Activated T-helper 1 cell treated with anti-CD3 and anti-CD28 coated beads, Interleukin-12 subunit alpha, Interleukin-12 subunit beta, Interleukin-2, Interleukin-4 antibody, amounts not matched to agents 30 ng/mL and 10 ng/mL and 1 ng/mL, durations not matched to agents 14 hours and 24 hours and 36 hours (primary cell): ENCODE measurements at regions not wholly inside any gene's neighbourhood (a gene's known extent, or its start where the extent isn't known, plus 50 kb on each side); places are given as distances from the start of the nearest gene placed in this dataset.

Source experiments
- DNase-seq: peaks from one replicate; pipeline ENCODE4 v3.0.0; 2021; ENCODE audit warnings: low spot score
- H3K27ac Mint-ChIP-seq: one replicate; pipeline ENCODE4 v1.8.0; 2021; ENCODE audit warnings: mild to moderate bottlenecking, mixed read lengths
- H3K27me3 Mint-ChIP-seq: one replicate; pipeline ENCODE4 v1.8.0; 2022; ENCODE audit warnings: mild to moderate bottlenecking, moderate library complexity, mixed read lengths; ENCODE audit not compliant: insufficient read depth
- H3K36me3 Mint-ChIP-seq: one replicate; pipeline ENCODE4 v1.8.0; 2021; ENCODE audit warnings: low read depth, mixed read lengths
- H3K4me1 Mint-ChIP-seq: one replicate; pipeline ENCODE4 v1.8.0; 2021; ENCODE audit warnings: low read depth, mixed read lengths
- H3K4me3 Mint-ChIP-seq: one replicate; pipeline ENCODE4 v1.8.0; 2021; ENCODE audit warnings: mild to moderate bottlenecking, moderate library complexity, mixed read lengths
- H3K9me3 Mint-ChIP-seq: one replicate; pipeline ENCODE4 v1.8.0; 2021; ENCODE audit warnings: mixed read lengths
- intact Hi-C: fragments of 100-400 bp; cut with micrococcal nuclease; formaldehyde crosslinking; loops from one replicate; pipeline ENCODE4 v1.15.1; 2024

DNA sequence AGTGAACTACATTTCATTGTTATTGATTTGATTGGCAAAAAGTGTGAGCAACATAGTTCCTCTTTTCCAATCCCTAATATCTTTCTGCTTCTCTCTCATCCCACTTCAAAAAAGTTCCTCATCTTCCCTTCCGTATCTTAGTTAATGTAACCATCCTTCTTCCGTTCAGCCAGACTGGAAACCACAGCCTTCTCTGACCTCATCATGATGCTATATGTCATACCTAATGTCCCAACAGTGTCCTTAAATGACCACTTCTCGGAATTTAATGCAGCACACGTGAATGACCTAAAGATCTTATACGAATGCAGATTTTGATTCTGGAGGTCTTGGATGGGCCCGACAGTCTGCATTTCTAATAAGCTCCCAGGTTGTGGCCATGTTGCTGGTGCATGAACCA lies 320.3 kb upstream of the SATB1 start:
- Mint-ChIP-seq H3K4me1 (peaks cover 81% of the 10 kb centered on the region), H3K36me3 (peaks cover 8% of the 10 kb centered on the region), H3K9me3 (peaks cover 7% of the 10 kb centered on the region), H3K4me3 (peak overlapping the region; percentile 30), H3K27ac (peak overlapping the region; percentile 84), H3K27me3 (no peaks in the 10 kb centered on the region)
- intact Hi-C loops = loop anchor here (10.0 kb wide), 1 partner anchor 1439 kb away; the partner anchor contains the start of gene SGO1
- no peak for DNase-seq

DNA sequence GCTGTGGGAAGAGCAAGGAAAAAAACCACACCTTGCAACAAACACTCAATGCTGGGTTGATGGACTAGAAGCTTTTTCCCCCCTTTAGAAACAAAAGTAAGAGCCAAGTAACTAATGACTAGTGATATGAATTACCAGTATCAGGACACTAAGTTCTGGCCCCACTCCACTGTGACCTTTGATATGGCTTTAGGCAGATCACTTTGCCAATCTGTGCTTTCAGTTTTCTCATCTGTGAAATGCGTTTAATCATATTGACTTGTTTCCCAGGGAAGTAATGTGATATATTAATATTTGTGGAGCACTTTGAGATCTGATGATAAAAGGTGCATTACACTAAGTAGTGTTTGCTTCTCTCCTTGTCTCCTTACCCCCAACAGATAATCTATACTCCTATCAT lies 319.3 kb upstream of the SATB1 start:
- Mint-ChIP-seq H3K36me3 (peaks cover 6% of the 10 kb centered on the region), H3K27me3 (no peaks in the 10 kb centered on the region), H3K27ac (peak overlapping the region; percentile 84), H3K9me3 (peaks cover 7% of the 10 kb centered on the region), H3K4me3 (peak overlapping the region; percentile 30), H3K4me1 (peaks cover 84% of the 10 kb centered on the region)
- DNase-seq = no peak
- intact Hi-C loops = loop anchor here (1.0 to 10.0 kb wide), 4 partner anchors 8 to 1440 kb away; partner anchors contain the start of genes EFHB and SGO1

DNA sequence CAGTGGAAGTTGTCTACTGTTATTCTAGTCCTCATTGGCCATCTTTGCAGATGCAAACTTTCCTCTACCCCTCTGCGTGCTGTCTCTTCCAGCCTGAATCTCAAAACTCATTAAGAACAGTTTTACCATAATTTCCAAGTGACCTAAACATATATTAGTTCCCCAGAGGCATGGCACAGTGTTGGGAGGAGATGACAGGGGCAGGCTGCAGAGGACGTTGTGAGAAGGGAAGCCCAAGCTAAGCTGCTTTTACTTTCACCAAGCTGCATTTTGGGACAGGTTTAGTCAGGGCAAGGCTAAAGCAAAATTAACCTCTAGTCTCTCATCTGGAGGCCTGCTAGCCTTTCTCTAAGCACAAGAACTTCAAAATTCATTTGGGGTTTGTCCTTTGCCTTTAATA lies 318.6 kb upstream of the SATB1 start:
- Mint-ChIP-seq H3K9me3 (peaks cover 7% of the 10 kb centered on the region), H3K4me1 (peaks cover 84% of the 10 kb centered on the region), H3K36me3 (peaks cover 5% of the 10 kb centered on the region), H3K4me3 (peak overlapping the region; percentile 72), H3K27ac (peak overlapping the region; percentile 84), H3K27me3 (no peaks in the 10 kb centered on the region)
- DNase-seq = peak; percentile 30
- intact Hi-C loops = loop anchor here (1.0 to 10.0 kb wide), 4 partner anchors 9 to 1441 kb away; partner anchors contain the start of genes EFHB and SGO1

DNA sequence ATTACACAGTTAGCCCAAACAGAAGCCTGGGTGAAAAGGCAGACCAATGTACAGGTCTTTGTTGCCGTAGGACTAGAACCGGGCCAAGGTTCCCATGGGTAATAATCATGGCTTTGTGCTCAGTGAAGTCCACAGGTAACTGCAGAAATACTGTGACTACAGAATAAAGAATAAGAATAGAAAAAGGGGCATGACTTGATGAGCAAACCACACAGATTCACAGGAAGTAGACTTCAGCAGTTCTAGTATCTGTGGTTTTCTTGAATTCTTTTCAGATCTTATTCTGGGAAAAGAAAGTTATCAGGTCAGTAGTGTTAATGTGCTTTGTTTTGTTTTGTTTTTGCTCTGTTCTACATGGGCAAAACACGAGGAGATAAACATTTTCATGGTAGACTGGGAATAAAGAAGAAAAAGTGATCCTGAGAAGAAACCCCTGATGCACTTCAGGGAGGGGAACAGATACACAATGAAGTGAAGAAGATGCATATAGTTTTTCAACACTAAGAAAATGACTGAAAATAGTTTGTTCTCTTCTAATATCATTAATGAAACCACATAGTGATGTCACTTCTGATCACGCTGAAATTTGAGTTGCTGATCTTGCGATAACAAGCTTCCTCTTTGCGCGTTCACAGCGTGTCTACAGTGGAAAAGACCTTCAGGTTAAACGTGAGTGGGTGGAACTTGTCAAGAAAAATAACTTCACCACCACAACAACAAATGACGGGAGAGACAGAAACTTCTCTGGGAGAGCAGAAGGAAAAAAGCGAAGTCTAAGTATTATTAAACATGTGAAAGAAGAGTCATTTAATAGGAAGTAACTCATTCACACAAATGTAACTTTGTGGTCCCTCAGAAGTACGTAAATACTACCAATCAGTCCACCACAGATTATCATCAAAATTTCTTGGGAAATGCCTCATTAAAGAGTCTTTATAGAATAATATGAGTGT lies 315.8 kb upstream of the SATB1 start:
- H3K27me3 Mint-ChIP-seq = no peaks in the 10 kb centered on the region
- H3K4me3 Mint-ChIP-seq = peak overlapping the region; percentile 50
- intact Hi-C loops = loop anchor here (1.0 to 10.0 kb wide), 10 partner anchors 17 to 1444 kb away; partner anchors contain the start of genes EFHB and SGO1
- peaks cover 13% of the 10 kb centered on the region for H3K9me3 Mint-ChIP-seq
- peaks cover 6% of the 10 kb centered on the region for H3K36me3 Mint-ChIP-seq
- DNase-seq = peak; percentile 62
- H3K27ac Mint-ChIP-seq = peak overlapping the region; percentile 90
- peaks cover 92% of the 10 kb centered on the region for H3K4me1 Mint-ChIP-seq

DNA sequence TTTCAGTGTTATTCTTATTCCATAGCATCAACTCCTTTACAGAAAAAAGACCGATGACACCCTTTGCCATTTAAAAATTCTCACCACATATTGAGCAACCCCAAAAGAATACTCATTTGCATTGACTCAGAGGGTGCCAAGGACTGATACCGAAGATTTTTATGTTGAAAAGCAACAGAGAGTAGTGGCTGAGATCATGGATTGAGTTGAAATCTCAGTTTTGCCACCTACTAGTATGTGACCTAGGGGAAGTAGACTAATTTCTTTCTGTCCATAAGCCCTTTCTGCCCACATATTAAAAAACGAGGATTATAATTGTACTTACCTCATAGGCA lies 313.9 kb upstream of the SATB1 start:
- H3K36me3 Mint-ChIP-seq = peaks cover 14% of the 10 kb centered on the region
- peaks cover 85% of the 10 kb centered on the region for H3K4me1 Mint-ChIP-seq
- peak overlapping the region; percentile 40 for H3K4me3 Mint-ChIP-seq
- intact Hi-C loops = loop anchor here (1.0 kb wide), 3 partner anchors 14 to 316 kb away; no protein-coding TSS in a partner anchor
- H3K27ac Mint-ChIP-seq = peak overlapping the region; percentile 90
- no peak for DNase-seq
- no peaks in the 10 kb centered on the region for H3K27me3 Mint-ChIP-seq
- peaks cover 28% of the 10 kb centered on the region for H3K9me3 Mint-ChIP-seq

DNA sequence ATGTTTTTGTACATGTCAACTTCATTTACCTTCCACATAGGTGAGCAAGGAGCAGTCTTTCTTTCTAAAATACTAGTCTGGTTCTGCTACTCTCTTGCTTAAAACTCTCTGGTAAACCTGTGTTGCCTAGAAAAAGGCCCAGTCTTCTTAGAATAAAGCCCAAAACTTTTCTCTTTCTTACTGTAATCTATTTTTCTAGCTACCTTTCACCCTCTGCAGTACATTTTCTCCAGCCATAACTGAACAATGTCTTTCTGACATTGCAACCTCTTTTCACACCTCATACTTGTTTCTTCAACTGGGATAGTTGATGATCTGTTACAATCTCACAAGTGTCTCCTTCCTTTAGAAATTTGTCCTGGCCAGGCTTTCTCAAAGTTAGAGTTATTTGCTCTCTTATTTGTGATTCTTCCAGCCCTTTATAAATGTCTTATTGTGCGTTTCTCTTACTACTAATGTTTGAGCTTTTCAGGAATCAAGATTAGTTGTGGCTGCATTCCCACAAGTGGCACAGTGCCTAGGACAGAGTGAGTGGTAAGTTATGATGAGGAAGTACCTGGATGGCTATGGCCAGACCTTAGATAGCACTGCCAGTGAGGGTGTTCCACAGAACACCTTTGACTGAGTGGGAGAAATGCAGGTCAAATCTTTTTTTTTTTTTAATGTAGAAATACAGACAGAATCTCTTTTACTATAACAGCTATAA lies 313.4 kb upstream of the SATB1 start:
- Mint-ChIP-seq H3K9me3 (peaks cover 28% of the 10 kb centered on the region), H3K36me3 (peaks cover 14% of the 10 kb centered on the region), H3K4me3 (peak overlapping the region; percentile 40), H3K4me1 (peaks cover 80% of the 10 kb centered on the region), H3K27me3 (no peaks in the 10 kb centered on the region), H3K27ac (peak overlapping the region; percentile 90)
- no peak for DNase-seq
- intact Hi-C loops = loop anchor here (1.0 kb wide), 3 partner anchors 13 to 315 kb away; no protein-coding TSS in a partner anchor

DNA sequence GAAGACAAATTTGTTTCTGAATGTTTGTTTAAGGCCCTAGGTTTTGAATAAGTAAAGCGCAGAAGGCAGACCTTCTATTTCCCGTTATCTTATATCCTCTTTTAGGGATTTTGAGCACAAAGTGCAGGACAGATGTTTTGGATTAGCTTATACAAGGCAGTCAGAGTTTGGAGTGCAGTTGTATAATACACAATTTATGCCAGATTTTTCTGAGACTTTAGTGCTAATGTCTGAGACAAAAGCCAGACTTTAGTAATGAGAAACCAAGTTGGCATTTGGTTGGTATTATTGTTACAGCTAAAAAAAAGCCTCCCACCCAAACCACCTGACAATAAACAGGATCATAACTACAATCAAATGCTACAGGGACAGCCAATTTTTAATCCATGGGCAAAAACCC lies 309.9 kb upstream of the SATB1 start:
- DNase-seq = no peak
- H3K9me3 Mint-ChIP-seq = peaks cover 28% of the 10 kb centered on the region
- no peak overlapping the region for H3K4me3 Mint-ChIP-seq
- H3K4me1 Mint-ChIP-seq = peaks cover 67% of the 10 kb centered on the region
- intact Hi-C loops = no loop called here
- peaks cover 20% of the 10 kb centered on the region for H3K36me3 Mint-ChIP-seq
- no peak overlapping the region for H3K27ac Mint-ChIP-seq
- H3K27me3 Mint-ChIP-seq = no peaks in the 10 kb centered on the region

DNA sequence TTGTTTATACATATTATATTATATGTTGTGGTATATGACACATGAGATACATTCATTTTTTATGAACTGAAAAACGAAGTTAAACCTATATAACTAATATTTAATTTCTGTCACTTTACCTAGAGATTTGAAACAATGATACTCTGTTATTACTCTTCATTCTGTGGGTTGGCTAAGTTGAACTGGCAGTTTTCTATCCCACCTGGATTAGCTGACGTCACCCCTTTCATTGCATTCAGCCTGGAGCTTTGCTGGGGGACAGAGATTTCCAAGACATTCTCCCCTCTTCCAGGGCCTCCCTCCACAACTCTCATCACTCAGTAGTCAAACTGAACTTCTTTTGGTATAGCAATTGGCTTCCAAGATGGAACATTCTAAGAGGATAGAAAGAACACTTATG lies 309.2 kb upstream of the SATB1 start:
- intact Hi-C loops = no loop called here
- Mint-ChIP-seq H3K4me3 (no peak overlapping the region), H3K36me3 (peaks cover 20% of the 10 kb centered on the region), H3K9me3 (peaks cover 28% of the 10 kb centered on the region), H3K4me1 (peaks cover 66% of the 10 kb centered on the region), H3K27ac (no peak overlapping the region), H3K27me3 (no peaks in the 10 kb centered on the region)
- no peak for DNase-seq

DNA sequence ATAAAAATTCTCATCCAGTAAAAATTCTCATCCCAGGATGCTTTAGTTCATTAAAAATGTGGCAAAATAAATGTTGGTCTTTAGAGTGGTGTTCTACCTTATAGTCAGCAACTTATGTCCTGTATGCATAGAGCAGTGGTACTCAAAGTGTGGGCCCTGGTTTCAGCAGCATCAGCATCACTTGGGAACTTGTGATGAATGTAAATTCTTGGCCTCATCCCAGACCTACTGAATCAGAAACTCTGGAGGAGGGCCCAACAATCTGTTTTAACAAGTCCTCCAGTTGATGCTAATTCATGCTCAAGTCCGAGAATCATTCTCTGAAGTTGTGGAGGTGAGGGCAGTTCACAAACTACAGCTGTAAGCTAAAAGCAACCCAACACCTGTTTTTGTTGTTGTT lies 307.3 kb upstream of the SATB1 start:
- peaks cover 18% of the 10 kb centered on the region for H3K36me3 Mint-ChIP-seq
- intact Hi-C loops = no loop called here
- H3K4me1 Mint-ChIP-seq = peaks cover 61% of the 10 kb centered on the region
- no peak for DNase-seq
- peaks cover 24% of the 10 kb centered on the region for H3K9me3 Mint-ChIP-seq
- no peak overlapping the region for H3K27ac Mint-ChIP-seq
- H3K27me3 Mint-ChIP-seq = no peaks in the 10 kb centered on the region
- no peak overlapping the region for H3K4me3 Mint-ChIP-seq

DNA sequence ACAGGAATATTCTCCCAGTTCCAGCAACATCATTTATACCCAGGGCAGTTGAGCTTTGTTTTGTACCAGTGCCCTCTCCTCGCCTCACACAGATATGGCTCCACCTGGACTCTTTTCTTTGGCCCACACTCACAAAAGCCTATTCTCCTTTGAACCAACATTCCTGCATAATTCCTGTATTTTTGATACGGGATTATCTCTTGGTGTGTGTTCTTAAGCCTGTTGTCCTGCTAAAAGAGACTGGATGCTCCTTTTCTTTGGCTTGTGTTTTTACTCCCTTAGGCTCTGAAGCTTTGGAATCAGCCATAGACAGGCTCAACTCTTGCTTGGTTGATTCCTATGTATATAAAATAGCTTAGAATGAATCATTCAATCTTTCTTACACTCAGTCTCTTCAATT lies 305.4 kb upstream of the SATB1 start:
- intact Hi-C loops = no loop called here
- H3K4me1 Mint-ChIP-seq = peaks cover 64% of the 10 kb centered on the region

DNA sequence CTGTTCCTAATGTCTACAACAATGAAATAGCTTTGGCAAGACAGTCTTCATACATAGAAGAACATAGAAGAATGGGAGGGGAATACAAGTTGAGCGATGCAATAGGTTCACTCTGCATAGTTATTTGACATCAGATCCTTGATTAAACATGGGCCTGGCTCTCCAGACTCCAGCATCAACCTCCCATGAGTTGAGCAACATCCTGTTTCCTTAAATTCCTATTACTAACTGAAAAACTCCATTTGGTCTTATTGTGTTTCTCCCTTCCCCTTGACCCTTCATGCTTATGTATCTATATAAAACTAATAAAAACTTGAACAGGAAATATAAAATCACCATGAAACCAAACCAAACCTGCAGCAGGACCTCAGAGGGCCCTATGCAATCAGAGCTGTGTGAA lies 304.5 kb upstream of the SATB1 start:
- no peak overlapping the region for H3K4me3 Mint-ChIP-seq
- peaks cover 4% of the 10 kb centered on the region for H3K9me3 Mint-ChIP-seq
- intact Hi-C loops = no loop called here
- no peaks in the 10 kb centered on the region for H3K27me3 Mint-ChIP-seq
- H3K36me3 Mint-ChIP-seq = peaks cover 17% of the 10 kb centered on the region
- no peak for DNase-seq
- peaks cover 67% of the 10 kb centered on the region for H3K4me1 Mint-ChIP-seq
- H3K27ac Mint-ChIP-seq = no peak overlapping the region

More for the DNA sequence above, 305.4 kb upstream of the SATB1 start:
- H3K27ac Mint-ChIP-seq = peak overlapping the region; percentile 19
- no peak overlapping the region for H3K4me3 Mint-ChIP-seq
- H3K27me3 Mint-ChIP-seq = no peaks in the 10 kb centered on the region
- peaks cover 12% of the 10 kb centered on the region for H3K9me3 Mint-ChIP-seq
- H3K36me3 Mint-ChIP-seq = peaks cover 22% of the 10 kb centered on the region
- DNase-seq = no peak

DNA sequence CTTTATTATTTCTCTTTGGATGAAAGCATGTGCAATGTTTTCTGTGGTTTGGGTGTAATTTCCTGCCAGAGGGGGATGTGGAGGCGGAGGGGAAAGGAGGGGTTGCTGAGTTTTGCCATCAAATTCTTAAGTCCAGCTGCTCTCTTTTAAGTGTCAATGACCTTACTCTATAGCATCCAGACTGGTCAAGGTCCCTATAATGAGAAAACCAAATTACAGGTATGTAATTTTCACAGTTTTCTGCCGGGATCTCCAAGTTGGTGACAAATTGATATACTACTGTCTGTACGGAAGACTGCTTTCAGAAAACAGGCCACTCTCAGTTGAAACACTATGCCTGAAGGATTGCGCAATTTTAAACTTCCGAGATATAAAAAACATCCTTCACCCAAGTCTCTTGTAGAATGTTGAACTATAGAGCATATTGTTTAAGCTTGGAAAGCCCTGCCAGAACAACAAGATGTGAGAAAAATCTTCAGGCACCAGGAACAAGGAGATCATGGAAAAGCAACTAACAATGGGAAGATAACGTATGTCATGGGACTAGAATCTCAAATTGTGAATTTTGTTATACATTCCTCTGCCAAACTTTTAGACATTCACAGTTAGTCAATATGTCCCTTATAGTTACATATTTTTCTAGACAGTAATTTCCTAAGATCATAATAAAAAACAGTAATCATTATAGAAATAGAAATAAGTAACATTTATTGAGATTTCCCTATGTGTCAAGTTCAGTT lies 300.7 kb upstream of the SATB1 start:
- intact Hi-C loops = loop anchor here (1.0 kb wide), 4 partner anchors 9 to 32 kb away; no protein-coding TSS in a partner anchor
- peak; percentile 31 for DNase-seq
- H3K4me3 Mint-ChIP-seq = peak overlapping the region; percentile 82

More for the DNA sequence above, 300.7 kb upstream of the SATB1 start:
- Mint-ChIP-seq H3K36me3 (peaks cover 7% of the 10 kb centered on the region), H3K27ac (peak overlapping the region; percentile 98), H3K9me3 (no peaks in the 10 kb centered on the region), H3K27me3 (no peaks in the 10 kb centered on the region), H3K4me1 (peaks cover 71% of the 10 kb centered on the region)
